ENCODE measurements at regions not wholly inside any gene's neighbourhood (a gene's known extent, or its start where the extent isn't known, plus 50 kb on each side); places are given as distances from the start of the nearest gene placed in this dataset.

- no peak for FAIRE-seq
- no peak for TF ChIP-seq POLR2A (IDR thresholded peaks at IDR 0.05; ENCODE audit: low read depth, low read length)
- TF ChIP-seq TAF1 (IDR thresholded peaks at IDR 0.05; ENCODE audit: borderline replicate concordance, low read depth, low read length) = no peak
- no peak for TF ChIP-seq POLR2AphosphoS5 (IDR thresholded peaks at IDR 0.05; ENCODE audit: low read depth, low read length)
- no peak for DNase-seq (ENCODE audit: insufficient read length)
Measured at GRCh38 chr3:88918841-88919240, 188.6 kb upstream of the EPHA3 start.

GRCh38 chr3:88921986-88922385 lies 185.4 kb upstream of the EPHA3 start:
- TF ChIP-seq POLR2A (IDR thresholded peaks at IDR 0.05; ENCODE audit: low read depth, low read length) (no peak), TAF1 (IDR thresholded peaks at IDR 0.05; ENCODE audit: borderline replicate concordance, low read depth, low read length) (no peak), POLR2AphosphoS5 (IDR thresholded peaks at IDR 0.05; ENCODE audit: low read depth, low read length) (no peak)
- no peak for DNase-seq (ENCODE audit: insufficient read length)
- FAIRE-seq = no peak

- TF ChIP-seq POLR2A (IDR thresholded peaks at IDR 0.05; ENCODE audit: low read depth, low read length) (no peak), POLR2AphosphoS5 (IDR thresholded peaks at IDR 0.05; ENCODE audit: low read depth, low read length) (no peak), TAF1 (IDR thresholded peaks at IDR 0.05; ENCODE audit: borderline replicate concordance, low read depth, low read length) (no peak)
- no peak for FAIRE-seq
- DNase-seq (ENCODE audit: insufficient read length) = no peak
Measured at GRCh38 chr3:88926221-88926620, 181.2 kb upstream of the EPHA3 start.

GRCh38 chr3:88930611-88931010 lies 176.8 kb upstream of the EPHA3 start:
- DNase-seq (ENCODE audit: insufficient read length) = no peak
- TF ChIP-seq POLR2A (IDR thresholded peaks at IDR 0.05; ENCODE audit: low read depth, low read length) (no peak), TAF1 (IDR thresholded peaks at IDR 0.05; ENCODE audit: borderline replicate concordance, low read depth, low read length) (no peak), POLR2AphosphoS5 (IDR thresholded peaks at IDR 0.05; ENCODE audit: low read depth, low read length) (no peak)
- no peak for FAIRE-seq

- FAIRE-seq = no peak
- no peak for DNase-seq (ENCODE audit: insufficient read length)
- TF ChIP-seq POLR2A (IDR thresholded peaks at IDR 0.05; ENCODE audit: low read depth, low read length) = no peak
- no peak for TF ChIP-seq POLR2AphosphoS5 (IDR thresholded peaks at IDR 0.05; ENCODE audit: low read depth, low read length)
- no peak for TF ChIP-seq TAF1 (IDR thresholded peaks at IDR 0.05; ENCODE audit: borderline replicate concordance, low read depth, low read length)
Measured at GRCh38 chr3:88936831-88937230, 170.6 kb upstream of the EPHA3 start.

GRCh38 chr3:88940296-88940695 lies 167.1 kb upstream of the EPHA3 start:
- FAIRE-seq = no peak
- no peak for DNase-seq (ENCODE audit: insufficient read length)
- TF ChIP-seq POLR2AphosphoS5 (IDR thresholded peaks at IDR 0.05; ENCODE audit: low read depth, low read length) = no peak
- no peak for TF ChIP-seq TAF1 (IDR thresholded peaks at IDR 0.05; ENCODE audit: borderline replicate concordance, low read depth, low read length)

- DNase-seq (ENCODE audit: insufficient read length) (no peak), FAIRE-seq (no peak)
Measured at GRCh38 chr3:88947013-88947412, 160.4 kb upstream of the EPHA3 start.

GRCh38 chr3:88954853-88955252 lies 152.6 kb upstream of the EPHA3 start:
- FAIRE-seq (no peak), DNase-seq (ENCODE audit: insufficient read length) (no peak)
- TF ChIP-seq TAF1 (IDR thresholded peaks at IDR 0.05; ENCODE audit: borderline replicate concordance, low read depth, low read length) = no peak
- TF ChIP-seq POLR2AphosphoS5 (IDR thresholded peaks at IDR 0.05; ENCODE audit: low read depth, low read length) = no peak

More at GRCh38 chr3:88947013-88947412, 160.4 kb upstream of the EPHA3 start:
- no peak for TF ChIP-seq POLR2A (IDR thresholded peaks at IDR 0.05; ENCODE audit: low read depth, low read length)
- TF ChIP-seq TAF1 (IDR thresholded peaks at IDR 0.05; ENCODE audit: borderline replicate concordance, low read depth, low read length) = no peak
- TF ChIP-seq POLR2AphosphoS5 (IDR thresholded peaks at IDR 0.05; ENCODE audit: low read depth, low read length) = no peak

GRCh38 chr3:88955274-88955673 lies 152.1 kb upstream of the EPHA3 start:
- DNase-seq (ENCODE audit: insufficient read length) (no peak), FAIRE-seq (no peak)
- TF ChIP-seq POLR2A (IDR thresholded peaks at IDR 0.05; ENCODE audit: low read depth, low read length) (no peak), POLR2AphosphoS5 (IDR thresholded peaks at IDR 0.05; ENCODE audit: low read depth, low read length) (no peak), TAF1 (IDR thresholded peaks at IDR 0.05; ENCODE audit: borderline replicate concordance, low read depth, low read length) (no peak)

GRCh38 chr3:88957711-88958439 lies 149.5 kb upstream of the EPHA3 start:
- no peak for FAIRE-seq
- DNase-seq (ENCODE audit: insufficient read length) = no peak
- TF ChIP-seq TAF1 (IDR thresholded peaks at IDR 0.05; ENCODE audit: borderline replicate concordance, low read depth, low read length) = no peak
- no peak for TF ChIP-seq POLR2A (IDR thresholded peaks at IDR 0.05; ENCODE audit: low read depth, low read length)
- TF ChIP-seq POLR2AphosphoS5 (IDR thresholded peaks at IDR 0.05; ENCODE audit: low read depth, low read length) = no peak

GRCh38 chr3:88960019-88960418 lies 147.4 kb upstream of the EPHA3 start:
- FAIRE-seq (no peak), DNase-seq (ENCODE audit: insufficient read length) (no peak)
- TF ChIP-seq TAF1 (IDR thresholded peaks at IDR 0.05; ENCODE audit: borderline replicate concordance, low read depth, low read length) (no peak), POLR2A (IDR thresholded peaks at IDR 0.05; ENCODE audit: low read depth, low read length) (no peak), POLR2AphosphoS5 (IDR thresholded peaks at IDR 0.05; ENCODE audit: low read depth, low read length) (no peak)

GRCh38 chr3:88963003-88963402 lies 144.4 kb upstream of the EPHA3 start:
- DNase-seq (ENCODE audit: insufficient read length) (no peak), FAIRE-seq (no peak)
- no peak for TF ChIP-seq POLR2A (IDR thresholded peaks at IDR 0.05; ENCODE audit: low read depth, low read length)
- TF ChIP-seq TAF1 (IDR thresholded peaks at IDR 0.05; ENCODE audit: borderline replicate concordance, low read depth, low read length) = no peak
- TF ChIP-seq POLR2AphosphoS5 (IDR thresholded peaks at IDR 0.05; ENCODE audit: low read depth, low read length) = no peak

All from GM12892 (cell line).